Fibroblast of lung (primary cell): ENCODE measurements at regions not wholly inside any gene's neighbourhood (a gene's known extent, or its start where the extent isn't known, plus 50 kb on each side); places are given as distances from the start of the nearest gene placed in this dataset.

Experiments
- DNase-seq, 2 donors: peaks; one replicate each; pipeline versions ENCODE4 v3.0.0 to v3.0.0-alpha.2; 2010; ENCODE audit warnings: low read depth in 2 of 2
- H2AFZ ChIP-seq: 2 replicates; pipeline ENCODE4 v1.5.1; 2012; ENCODE audit warnings: low read length, control low read depth, inconsistent platforms
- H3K27ac ChIP-seq: 2 replicates; pipeline ENCODE4 v1.5.1; 2011; ENCODE audit warnings: low read length, control low read depth; ENCODE audit not compliant: insufficient read depth
- H3K27me3 ChIP-seq: 2 replicates; pipeline ENCODE4 v1.5.1; 2011; ENCODE audit warnings: mild to moderate bottlenecking, low read length; ENCODE audit not compliant: control insufficient read depth, insufficient read depth
- H3K36me3 ChIP-seq: 2 replicates; pipeline ENCODE4 v1.5.1; 2011; ENCODE audit warnings: low read length; ENCODE audit not compliant: control insufficient read depth, insufficient read depth
- H3K4me1 ChIP-seq: 2 replicates; pipeline ENCODE4 v1.5.1; 2011; ENCODE audit warnings: low read length; ENCODE audit not compliant: control insufficient read depth, insufficient read depth; ENCODE audit errors: extremely low read depth
- H3K4me2 ChIP-seq: 2 replicates; pipeline ENCODE4 v1.5.1; 2011; ENCODE audit warnings: low read length, control low read depth; ENCODE audit not compliant: insufficient read depth; ENCODE audit errors: extremely low read depth
- H3K4me3 ChIP-seq, 4 experiments: fragments of 200-600 bp in 1 of 4; sonication (generic) in 1 of 4; replicated peaks in 1 of 4; 2 replicates each; pipeline ENCODE4 v1.5.1; 2011 to 2016; ENCODE audit warnings: low read length in 4 of 4, low read depth in 3 of 4, mild to moderate bottlenecking in 3 of 4, control low read depth in 2 of 4, inconsistent platforms in 1 of 4, mixed read lengths in 1 of 4; ENCODE audit not compliant: insufficient read depth in 1 of 4; ENCODE audit errors: control extremely low read depth in 1 of 4
- H3K79me2 ChIP-seq: 2 replicates; pipeline ENCODE4 v1.5.1; 2012; ENCODE audit warnings: mild to moderate bottlenecking, low read length, inconsistent platforms; ENCODE audit not compliant: control insufficient read depth, insufficient read depth
- H3K9ac ChIP-seq: 2 replicates; pipeline ENCODE4 v1.5.1; 2011; ENCODE audit warnings: mild to moderate bottlenecking, low read length, control low read depth; ENCODE audit not compliant: insufficient read depth
- H3K9me3 ChIP-seq: 2 replicates; pipeline ENCODE4 v1.5.1; 2012; ENCODE audit warnings: low read depth, low read length; ENCODE audit not compliant: control insufficient read depth, insufficient read depth
- H4K20me1 ChIP-seq: 2 replicates; pipeline ENCODE4 v1.5.1; 2011; ENCODE audit warnings: low read length; ENCODE audit not compliant: control insufficient read depth, insufficient read depth; ENCODE audit errors: extremely low read depth
- CTCF ChIP-seq, 2 donors: IDR thresholded peaks in 1 of 2; conservative IDR thresholded peaks in 1 of 2; 1 replicate in 1 of 2; 2 replicates in 1 of 2; pipeline ENCODE4 v1.5.1; 2011 to 2012; ENCODE audit warnings: low read length in 2 of 2, control low read depth in 1 of 2, inconsistent platforms in 1 of 2, low read depth in 1 of 2, mild to moderate bottlenecking in 1 of 2
- EZH2 ChIP-seq: IDR thresholded peaks from 2 replicates; pipeline ENCODE4 v1.5.1; 2012; ENCODE audit warnings: low read length, control low read depth, mild to moderate bottlenecking; ENCODE audit errors: missing control alignments

GRCh38 chr1:95652423-95652965, 418.5 kb downstream of the RWDD3 start:
- Histone ChIP-seq H3K36me3 (no peaks in the 10 kb centered on the region), H3K79me2 (no peaks in the 10 kb centered on the region), H3K27ac (no peak overlapping the region), H3K4me1 (no peaks in the 10 kb centered on the region), H3K4me2 (no peak overlapping the region), H3K4me3 (no peak overlapping the region), H3K27me3 (no peaks in the 10 kb centered on the region), H4K20me1 (no peaks in the 10 kb centered on the region), H3K9ac (no peak overlapping the region), H3K9me3 (no peaks in the 10 kb centered on the region), H2AFZ (no peak overlapping the region)
- DNase-seq = no peak
- no peak for TF ChIP-seq EZH2
- no peak for TF ChIP-seq CTCF (conservative IDR thresholded peaks at IDR 0.05 in 1 of 2, IDR thresholded peaks at IDR 0.05 in 1 of 2; ENCODE audit: low read depth in 1 of 2, low read length in 2 of 2)

GRCh38 chr1:95653618-95654017, 419.6 kb downstream of the RWDD3 start:
- no peaks in the 10 kb centered on the region for H3K9me3 ChIP-seq
- no peak for DNase-seq
- H2AFZ ChIP-seq = no peak overlapping the region
- no peaks in the 10 kb centered on the region for H3K4me1 ChIP-seq
- H4K20me1 ChIP-seq = no peaks in the 10 kb centered on the region
- H3K79me2 ChIP-seq = no peaks in the 10 kb centered on the region
- H3K4me2 ChIP-seq = no peak overlapping the region
- H3K4me3 ChIP-seq = no peak overlapping the region
- no peak overlapping the region for H3K9ac ChIP-seq
- H3K27ac ChIP-seq = no peak overlapping the region
- H3K36me3 ChIP-seq = no peaks in the 10 kb centered on the region
- no peaks in the 10 kb centered on the region for H3K27me3 ChIP-seq
- no peak for TF ChIP-seq CTCF (conservative IDR thresholded peaks at IDR 0.05 in 1 of 2, IDR thresholded peaks at IDR 0.05 in 1 of 2; ENCODE audit: low read depth in 1 of 2, low read length in 2 of 2)
- no peak for TF ChIP-seq EZH2

- Histone ChIP-seq H3K4me2 (no peak overlapping the region), H3K36me3 (no peaks in the 10 kb centered on the region), H3K4me3 (no peak overlapping the region), H3K9ac (no peak overlapping the region), H3K9me3 (no peaks in the 10 kb centered on the region), H2AFZ (no peak overlapping the region), H3K27me3 (no peaks in the 10 kb centered on the region), H4K20me1 (no peaks in the 10 kb centered on the region), H3K27ac (no peak overlapping the region), H3K79me2 (no peaks in the 10 kb centered on the region), H3K4me1 (no peaks in the 10 kb centered on the region)
- no peak for DNase-seq
- TF ChIP-seq CTCF (conservative IDR thresholded peaks at IDR 0.05 in 1 of 2, IDR thresholded peaks at IDR 0.05 in 1 of 2; ENCODE audit: low read depth in 1 of 2, low read length in 2 of 2) (no peak), EZH2 (no peak)
These were observed 421.5 kb downstream of the RWDD3 start for GRCh38 chr1:95655321-95656020.
